HG03460 (cell line): ENCODE measurements at regions not wholly inside any gene's neighbourhood (a gene's known extent, or its start where the extent isn't known, plus 50 kb on each side); places are given as distances from the start of the nearest gene placed in this dataset.
"Not testable (repeated sequence)": the region's sequence is repeated elsewhere in the genome, so short reads cannot be mapped to it uniquely, and the experiment has no call there.

Experiments used
- ATAC-seq: cut with Tn5 transposase; IDR thresholded peaks from one replicate; pipeline ENCODE4 v1.9.1; 2021; ENCODE audit not compliant: unreplicated experiment

DNA sequence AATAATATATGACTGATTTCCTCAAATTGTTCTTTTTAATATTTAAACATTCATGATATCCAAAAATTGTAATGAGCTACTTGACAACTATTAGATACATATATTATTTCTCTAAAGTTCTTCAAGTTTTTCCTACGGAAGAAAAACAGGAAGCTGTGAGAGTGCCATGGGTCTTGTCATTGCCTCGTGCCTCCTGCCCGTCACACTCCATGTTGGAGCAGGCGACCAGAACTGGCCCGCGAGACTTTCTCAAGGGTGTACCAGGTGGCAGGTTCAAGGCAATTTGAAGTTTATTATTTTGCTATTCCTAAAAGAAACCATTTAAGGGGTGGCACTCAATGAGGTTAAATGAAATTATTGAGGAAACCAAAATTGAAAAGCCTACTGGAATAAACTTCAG, 337.2 kb downstream of the HACE1 start:
- no peak for ATAC-seq

- ATAC-seq: no peak
These were observed 338.5 kb downstream of the HACE1 start for GRCh38 chr6:104521176-104521575.

DNA sequence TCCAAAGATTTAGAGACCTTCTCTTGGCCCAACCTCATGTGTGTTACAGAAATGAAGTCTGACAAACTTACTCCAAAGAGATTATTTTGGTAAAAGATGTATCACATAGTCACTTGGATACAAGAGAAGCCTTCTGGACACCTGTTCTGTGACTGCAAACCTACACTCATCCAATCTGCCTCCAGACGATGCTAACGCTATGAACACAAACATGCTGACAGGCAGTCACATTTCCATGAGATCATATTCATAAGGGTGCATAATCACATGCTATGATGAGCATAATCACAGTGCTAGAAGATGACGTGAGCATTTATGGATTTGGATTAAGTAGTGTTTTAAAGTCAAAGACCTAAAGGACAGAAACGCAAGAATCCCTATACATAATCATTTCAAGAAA, 340.2 kb downstream of the HACE1 start:
- ATAC-seq: no peak

- no peak for ATAC-seq
These were observed 350.4 kb downstream of the HACE1 start for GRCh38 chr6:104509355-104509754.

- ATAC-seq: no peak
These were observed 353.3 kb downstream of the HACE1 start for GRCh38 chr6:104506429-104506828.

- ATAC-seq: no peak
These were observed 353.9 kb downstream of the HACE1 start for GRCh38 chr6:104505838-104506237.

- ATAC-seq: no peak
These were observed 359.5 kb downstream of the HACE1 start for GRCh38 chr6:104500265-104500664.

GRCh38 chr6:104486035-104486434, 373.7 kb downstream of the HACE1 start:
- ATAC-seq: no peak

- ATAC-seq: no peak
These were observed 375.1 kb downstream of the HACE1 start for GRCh38 chr6:104484626-104485025.

GRCh38 chr6:104484191-104484590, 375.5 kb downstream of the HACE1 start:
- ATAC-seq: no peak

DNA sequence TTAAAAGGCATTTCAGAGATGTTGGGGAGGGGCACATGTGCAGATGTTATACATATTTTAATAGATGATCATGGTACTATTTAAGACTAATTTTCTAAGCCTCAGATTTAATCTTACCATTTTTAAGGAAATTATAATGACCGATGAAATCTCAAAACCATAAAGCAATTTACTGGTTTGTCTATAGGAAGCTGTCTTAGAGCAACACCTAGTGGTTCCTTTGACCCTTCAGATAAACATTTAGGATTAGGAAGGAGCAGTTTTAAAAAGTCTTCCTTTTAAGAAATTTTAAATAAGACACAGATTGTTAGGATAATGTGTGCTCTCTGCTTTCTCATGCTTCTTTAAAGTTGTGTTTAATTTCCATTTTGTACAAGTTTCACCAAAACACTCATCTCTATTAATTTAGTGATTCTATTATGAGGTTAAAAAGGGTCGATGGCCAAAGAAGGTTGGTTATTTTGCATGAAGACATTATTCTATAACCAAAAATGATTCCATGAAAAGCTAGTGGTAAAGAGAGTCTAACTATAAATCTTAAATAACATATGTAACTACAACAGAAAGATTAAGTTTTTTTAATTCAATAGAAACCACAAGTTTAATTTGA, 376.4 kb downstream of the HACE1 start:
- ATAC-seq: no peak

DNA sequence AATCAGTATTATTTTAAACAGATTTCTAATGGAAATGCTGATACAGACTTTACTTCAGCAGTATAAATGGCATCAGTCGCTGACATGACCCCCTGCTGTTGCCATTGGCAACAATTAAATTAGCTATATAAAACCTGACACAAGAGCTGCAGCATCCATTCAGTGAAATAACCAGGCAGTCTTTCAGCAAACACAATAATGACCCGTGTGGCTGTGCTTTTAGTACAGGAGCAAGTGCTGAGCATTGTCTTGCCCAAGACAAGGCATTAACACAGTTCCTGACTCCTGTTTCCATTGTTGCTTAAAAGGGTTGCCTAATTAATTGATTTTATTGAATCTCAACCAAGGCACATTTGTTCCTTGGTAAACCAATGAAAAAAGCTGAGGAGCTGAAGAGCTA, 382.1 kb downstream of the HACE1 start:
- no peak for ATAC-seq

DNA sequence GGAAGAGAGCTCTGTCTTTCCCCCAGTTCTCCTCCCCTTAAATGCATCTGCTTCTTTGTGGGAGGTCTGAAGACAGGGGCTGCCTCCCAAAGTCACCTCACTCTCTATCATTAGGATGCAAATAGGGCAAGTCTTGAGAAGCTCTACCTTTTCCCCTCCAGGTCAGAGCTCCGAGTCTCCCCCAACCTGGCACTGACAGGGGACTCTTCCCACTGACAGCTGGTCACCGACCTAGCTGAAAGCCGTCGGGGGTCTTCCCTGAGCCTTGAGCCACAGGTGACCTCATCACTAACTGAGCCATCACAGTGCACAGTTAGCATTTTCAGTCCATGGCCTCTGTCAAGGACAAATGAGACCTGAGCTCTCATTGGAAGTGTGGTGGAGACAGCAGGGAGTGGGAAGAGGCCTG, 386.7 kb downstream of the HACE1 start:
- ATAC-seq: no peak

DNA sequence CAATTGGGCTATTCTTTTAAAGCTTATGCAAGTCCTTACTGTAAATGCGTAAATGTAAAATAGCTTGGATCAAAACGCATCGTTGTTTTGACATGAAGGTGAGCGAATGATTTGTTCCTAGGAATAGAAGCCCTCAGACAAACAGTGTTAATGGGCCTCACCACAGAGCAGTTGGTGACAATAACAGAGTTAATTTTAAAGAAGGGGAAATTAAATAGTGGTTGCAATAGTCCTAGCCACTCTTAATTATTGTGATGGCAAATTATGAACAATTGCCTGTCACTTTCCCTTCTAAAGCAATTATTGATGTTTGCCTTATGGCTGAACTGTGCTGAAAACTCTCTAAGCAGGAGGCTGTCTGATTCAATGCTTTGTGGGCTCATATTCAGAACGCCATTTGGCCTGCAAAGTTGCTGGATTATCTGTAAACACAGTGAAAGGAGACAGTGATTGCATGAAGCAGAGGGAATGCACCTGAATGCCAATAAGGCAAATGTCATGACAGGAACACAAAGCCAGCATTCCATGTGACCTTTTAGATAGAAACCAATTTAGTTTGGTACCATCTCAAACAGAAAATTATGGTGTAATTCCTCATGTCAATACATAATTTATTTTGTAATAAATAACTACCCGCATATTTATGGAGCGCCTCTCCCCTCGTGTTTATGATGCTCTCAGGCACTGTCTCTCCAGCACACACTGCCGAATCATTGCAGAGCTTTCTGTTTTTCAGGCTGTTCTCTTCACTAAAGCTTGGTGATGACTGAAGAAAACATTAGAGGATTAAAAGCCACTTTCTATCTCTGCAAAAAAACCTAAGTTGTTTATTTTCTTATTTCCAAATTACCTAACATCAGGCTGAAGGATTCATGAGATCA, 387.5 kb downstream of the HACE1 start:
- ATAC-seq: no peak

DNA sequence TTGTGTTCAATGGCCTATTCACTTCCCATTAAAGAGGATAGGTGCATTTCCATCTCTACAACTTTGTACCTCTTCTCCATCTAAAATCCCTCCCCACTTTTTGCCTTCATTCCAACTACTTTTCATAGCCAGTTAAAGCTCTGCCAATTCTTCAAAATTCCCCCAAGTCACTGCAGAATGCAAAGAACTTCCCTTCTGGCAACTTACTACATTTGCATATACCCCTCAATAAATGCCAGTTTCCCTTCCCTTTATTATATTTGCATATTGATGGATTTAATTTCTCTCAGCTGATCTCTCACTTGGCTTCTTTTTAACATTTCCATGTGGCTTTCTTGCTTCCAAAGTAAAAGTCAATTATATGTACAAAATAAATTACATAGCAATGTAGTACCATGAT, 393.4 kb downstream of the HACE1 start:
- ATAC-seq: no peak

DNA sequence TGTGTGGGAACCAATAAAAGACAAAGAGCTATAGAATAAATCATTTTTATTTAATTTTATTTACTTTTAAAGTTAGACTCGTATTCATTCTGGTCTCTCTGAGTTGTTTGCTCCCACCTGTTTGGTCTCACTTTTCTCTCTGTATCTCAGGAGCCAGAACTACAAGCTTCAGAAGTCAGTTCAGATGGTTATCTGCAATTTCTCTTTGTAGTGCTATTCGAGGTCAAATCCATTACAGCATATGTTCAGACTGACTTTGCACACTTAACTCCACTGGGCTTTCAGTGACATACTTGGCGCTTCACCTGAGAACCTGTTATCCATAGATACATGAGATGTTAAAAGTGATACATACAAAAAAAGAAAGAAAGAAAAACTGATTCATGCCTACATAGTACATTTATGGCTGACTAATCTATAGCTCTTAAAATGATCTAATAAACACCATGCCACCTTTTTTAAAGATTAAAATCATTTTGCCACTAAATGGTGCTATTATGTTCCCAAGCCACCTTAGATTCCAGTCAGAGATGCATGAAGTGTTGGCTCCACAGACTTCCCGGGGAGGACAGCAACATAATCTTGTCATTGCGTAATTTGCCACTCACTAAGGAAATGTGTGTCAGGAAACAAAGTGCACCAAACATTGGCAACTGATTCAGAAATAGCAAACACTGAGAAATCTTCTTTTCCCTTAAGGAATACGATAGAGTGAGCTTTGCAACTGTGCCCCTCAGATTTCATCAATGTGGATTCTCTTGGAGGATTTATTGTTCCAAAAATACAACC, 396.7 kb downstream of the HACE1 start:
- no peak for ATAC-seq

GRCh38 chr6:104460738-104461483, 398.8 kb downstream of the HACE1 start:
- ATAC-seq: no peak

- ATAC-seq: peak; percentile 70
These were observed 400.2 kb downstream of the HACE1 start for GRCh38 chr6:104459543-104459942.

- ATAC-seq: no peak
These were observed 409.8 kb downstream of the HACE1 start for GRCh38 chr6:104449918-104450317.

GRCh38 chr6:104446101-104447080, 413.3 kb downstream of the HACE1 start:
- not testable (repeated sequence) for ATAC-seq
